ENCODE measurements at regions not wholly inside any gene's neighbourhood (a gene's known extent, or its start where the extent isn't known, plus 50 kb on each side); places are given as distances from the start of the nearest gene placed in this dataset.

DNA sequence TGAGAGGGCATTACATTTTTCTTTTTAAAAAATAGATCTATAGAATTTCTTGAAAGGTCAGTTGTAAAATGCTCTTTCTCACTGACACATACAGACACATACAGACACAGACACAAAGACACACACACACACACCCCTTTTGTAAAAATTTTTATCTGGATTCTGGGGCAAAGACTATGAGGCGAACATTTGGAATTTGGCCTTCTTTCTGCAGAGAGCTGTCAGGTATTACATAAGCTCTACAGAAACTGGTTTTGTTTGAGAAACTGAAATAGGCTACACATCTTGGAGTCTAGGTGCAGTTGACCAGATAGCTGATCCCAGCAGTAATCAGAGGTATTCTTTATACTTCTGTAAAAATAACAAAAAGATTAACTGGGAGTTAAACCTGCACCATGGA is 315.9 kb upstream of the RPS23 start (continued):
- TF ChIP-seq, protein P1, sequence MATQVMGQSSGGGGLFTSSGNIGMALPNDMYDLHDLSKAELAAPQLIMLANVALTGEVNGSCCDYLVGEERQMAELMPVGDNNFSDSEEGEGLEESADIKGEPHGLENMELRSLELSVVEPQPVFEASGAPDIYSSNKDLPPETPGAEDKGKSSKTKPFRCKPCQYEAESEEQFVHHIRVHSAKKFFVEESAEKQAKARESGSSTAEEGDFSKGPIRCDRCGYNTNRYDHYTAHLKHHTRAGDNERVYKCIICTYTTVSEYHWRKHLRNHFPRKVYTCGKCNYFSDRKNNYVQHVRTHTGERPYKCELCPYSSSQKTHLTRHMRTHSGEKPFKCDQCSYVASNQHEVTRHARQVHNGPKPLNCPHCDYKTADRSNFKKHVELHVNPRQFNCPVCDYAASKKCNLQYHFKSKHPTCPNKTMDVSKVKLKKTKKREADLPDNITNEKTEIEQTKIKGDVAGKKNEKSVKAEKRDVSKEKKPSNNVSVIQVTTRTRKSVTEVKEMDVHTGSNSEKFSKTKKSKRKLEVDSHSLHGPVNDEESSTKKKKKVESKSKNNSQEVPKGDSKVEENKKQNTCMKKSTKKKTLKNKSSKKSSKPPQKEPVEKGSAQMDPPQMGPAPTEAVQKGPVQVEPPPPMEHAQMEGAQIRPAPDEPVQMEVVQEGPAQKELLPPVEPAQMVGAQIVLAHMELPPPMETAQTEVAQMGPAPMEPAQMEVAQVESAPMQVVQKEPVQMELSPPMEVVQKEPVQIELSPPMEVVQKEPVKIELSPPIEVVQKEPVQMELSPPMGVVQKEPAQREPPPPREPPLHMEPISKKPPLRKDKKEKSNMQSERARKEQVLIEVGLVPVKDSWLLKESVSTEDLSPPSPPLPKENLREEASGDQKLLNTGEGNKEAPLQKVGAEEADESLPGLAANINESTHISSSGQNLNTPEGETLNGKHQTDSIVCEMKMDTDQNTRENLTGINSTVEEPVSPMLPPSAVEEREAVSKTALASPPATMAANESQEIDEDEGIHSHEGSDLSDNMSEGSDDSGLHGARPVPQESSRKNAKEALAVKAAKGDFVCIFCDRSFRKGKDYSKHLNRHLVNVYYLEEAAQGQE (IDR thresholded peaks at IDR 0.05): peak; percentile 46

DNA sequence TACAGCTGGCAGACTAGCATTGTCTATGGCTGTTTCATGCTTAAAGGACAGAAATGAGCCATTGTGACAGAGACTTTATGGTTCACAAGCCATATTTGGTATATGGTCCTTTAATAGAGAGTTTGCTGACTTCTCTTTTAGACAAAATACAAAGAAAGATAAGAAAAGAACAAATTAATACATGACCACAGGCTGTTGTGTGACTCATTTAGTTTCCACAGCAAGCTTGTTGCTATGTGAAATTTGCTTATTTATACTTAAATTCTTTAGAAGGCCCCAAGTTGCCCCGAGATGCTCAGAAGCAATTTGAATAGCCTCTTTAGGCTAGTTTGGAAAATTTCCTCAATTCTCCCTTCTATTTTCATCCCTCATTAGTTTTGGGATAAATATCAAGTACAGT is 315.3 kb upstream of the RPS23 start:
- WGBS: 83% methylated on average over 1 of the region's 1 CpG
- Histone ChIP-seq H3K27me3 (ENCODE audit: control insufficient read depth in 4 of 4, insufficient read depth in 4 of 4, low read length in 3 of 4) (no peaks in the 10 kb centered on the region), H3K36me3 (ENCODE audit: control insufficient read depth in 4 of 4, insufficient read depth in 3 of 4, low read depth in 1 of 4, low read length in 3 of 4) (no peaks in the 10 kb centered on the region), H3K9ac (ENCODE audit: low read depth in 1 of 2, low read length in 2 of 2) (no peak overlapping the region), H3K27ac (ENCODE audit: low read depth in 1 of 2, low read length in 2 of 2) (no peak overlapping the region), H3K4me3 (ENCODE audit: low read depth in 1 of 3, low read length in 3 of 3) (no peak overlapping the region), H3K4me1 (ENCODE audit: control insufficient read depth in 4 of 4, insufficient read depth in 4 of 4, low read length in 3 of 4) (peaks cover 0 to 12% (median 9%) of the 10 kb centered on the region in 4 donors), H3K9me3 (ENCODE audit: control insufficient read depth in 4 of 4, low read length in 3 of 4) (no peaks in the 10 kb centered on the region)
- TF ChIP-seq SP1 (IDR thresholded peaks at IDR 0.05) (no peak), RAD21 (IDR thresholded peaks at IDR 0.05) (no peak)
- TF ChIP-seq, protein P1 (IDR thresholded peaks at IDR 0.05): no peak
- TF ChIP-seq, protein P2, sequence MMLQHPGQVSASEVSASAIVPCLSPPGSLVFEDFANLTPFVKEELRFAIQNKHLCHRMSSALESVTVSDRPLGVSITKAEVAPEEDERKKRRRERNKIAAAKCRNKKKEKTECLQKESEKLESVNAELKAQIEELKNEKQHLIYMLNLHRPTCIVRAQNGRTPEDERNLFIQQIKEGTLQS (IDR thresholded peaks at IDR 0.05): no peak
- DNase-seq (ENCODE audit: low spot score): no peak

DNA sequence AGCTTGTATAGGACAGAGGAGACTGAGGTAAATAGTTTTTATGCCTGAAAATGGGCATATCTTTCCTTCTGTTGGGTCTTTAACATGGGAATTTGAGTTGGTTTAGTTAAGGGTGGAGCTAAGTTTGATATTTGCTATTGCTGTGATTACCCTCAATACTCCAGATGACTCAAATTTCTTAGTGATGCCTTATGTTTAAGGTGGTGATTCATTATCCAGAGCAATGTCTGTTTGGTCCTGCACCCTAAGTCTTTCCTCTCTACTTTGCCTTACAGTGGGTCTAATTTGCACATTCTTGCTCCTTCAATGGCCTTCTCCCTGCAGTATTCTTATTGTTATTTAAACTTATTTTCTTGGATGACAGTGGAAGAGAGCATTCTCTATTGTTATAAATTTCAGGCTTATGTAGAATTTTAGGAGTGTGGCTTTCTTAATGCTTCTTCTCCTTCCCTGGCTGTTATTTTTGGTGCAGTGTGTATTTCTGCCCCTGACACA is 312.9 kb upstream of the RPS23 start:
- H3K4me3 ChIP-seq (ENCODE audit: low read depth in 1 of 3, low read length in 3 of 3): peak overlapping the region in 1 of 3 donors; percentile 25
- H3K27ac ChIP-seq (ENCODE audit: low read depth in 1 of 2, low read length in 2 of 2): no peak overlapping the region
- DNase-seq (ENCODE audit: low spot score): no peak
- H3K9me3 ChIP-seq (ENCODE audit: control insufficient read depth in 4 of 4, low read length in 3 of 4): no peaks in the 10 kb centered on the region
- no peaks in the 10 kb centered on the region for H3K27me3 ChIP-seq (ENCODE audit: control insufficient read depth in 4 of 4, insufficient read depth in 4 of 4, low read length in 3 of 4)
- H3K36me3 ChIP-seq (ENCODE audit: control insufficient read depth in 4 of 4, insufficient read depth in 3 of 4, low read depth in 1 of 4, low read length in 3 of 4): no peaks in the 10 kb centered on the region
- peaks cover 3 to 22% (median 12%) of the 10 kb centered on the region in 4 donors for H3K4me1 ChIP-seq (ENCODE audit: control insufficient read depth in 4 of 4, insufficient read depth in 4 of 4, low read length in 3 of 4)
- no peak for TF ChIP-seq JUND (IDR thresholded peaks at IDR 0.05)
- no peak for TF ChIP-seq EGR1 (IDR thresholded peaks at IDR 0.05; ENCODE audit: low read depth in 2 of 2)
- no peak for TF ChIP-seq HNF4A (conservative IDR thresholded peaks at IDR 0.05)
- TF ChIP-seq FOXA1 (IDR thresholded peaks at IDR 0.05): no peak
- TF ChIP-seq, protein P3, sequence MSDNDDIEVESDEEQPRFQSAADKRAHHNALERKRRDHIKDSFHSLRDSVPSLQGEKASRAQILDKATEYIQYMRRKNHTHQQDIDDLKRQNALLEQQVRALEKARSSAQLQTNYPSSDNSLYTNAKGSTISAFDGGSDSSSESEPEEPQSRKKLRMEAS (IDR thresholded peaks at IDR 0.05): no peak
- TF ChIP-seq SP1 (IDR thresholded peaks at IDR 0.05): no peak
- no peak for TF ChIP-seq NR2F2 (IDR thresholded peaks at IDR 0.05)
- TF ChIP-seq, protein P1 (IDR thresholded peaks at IDR 0.05): no peak
- no peak for TF ChIP-seq RXRA (IDR thresholded peaks at IDR 0.05)
- H3K9ac ChIP-seq (ENCODE audit: low read depth in 1 of 2, low read length in 2 of 2): no peak overlapping the region
